ENCODE measurements at regions not wholly inside any gene's neighbourhood (a gene's known extent, or its start where the extent isn't known, plus 50 kb on each side); places are given as distances from the start of the nearest gene placed in this dataset.

- TF ChIP-seq RBBP5 (IDR thresholded peaks at IDR 0.05; ENCODE audit: borderline replicate concordance, low read depth, low read length) (no peak), POLR2A (IDR thresholded peaks at IDR 0.05; ENCODE audit: control extremely low read depth in 1 of 2, low read depth in 2 of 2, low read length in 2 of 2) (no peak), EZH2 (IDR thresholded peaks at IDR 0.05; ENCODE audit: low read depth, low read length, severe bottlenecking) (no peak), BCL11A (IDR thresholded peaks at IDR 0.05; ENCODE audit: low read depth in 2 of 2, low read length in 2 of 2) (no peak), EP300 (IDR thresholded peaks at IDR 0.05; ENCODE audit: borderline replicate concordance in 1 of 2, low read depth in 2 of 2, low read length in 2 of 2) (no peak), EGR1 (IDR thresholded peaks at IDR 0.05; ENCODE audit: borderline replicate concordance, low read depth, low read length) (no peak)
These were observed 169.2 kb downstream of the SHOX start for GRCh38 chrX:799808-800207.

All from H1 (cell line).